ENCODE measurements at regions not wholly inside any gene's neighbourhood (a gene's known extent, or its start where the extent isn't known, plus 50 kb on each side); places are given as distances from the start of the nearest gene placed in this dataset.
"Not testable (repeated sequence)": the region's sequence is repeated elsewhere in the genome, so short reads cannot be mapped to it uniquely, and the experiment has no call there.

- peak; percentile 31 for DNase-seq (ENCODE audit: low read depth)
Measured at GRCh38 chr18:75854174-75854573, 426.7 kb upstream of the SMIM21 start.

DNA sequence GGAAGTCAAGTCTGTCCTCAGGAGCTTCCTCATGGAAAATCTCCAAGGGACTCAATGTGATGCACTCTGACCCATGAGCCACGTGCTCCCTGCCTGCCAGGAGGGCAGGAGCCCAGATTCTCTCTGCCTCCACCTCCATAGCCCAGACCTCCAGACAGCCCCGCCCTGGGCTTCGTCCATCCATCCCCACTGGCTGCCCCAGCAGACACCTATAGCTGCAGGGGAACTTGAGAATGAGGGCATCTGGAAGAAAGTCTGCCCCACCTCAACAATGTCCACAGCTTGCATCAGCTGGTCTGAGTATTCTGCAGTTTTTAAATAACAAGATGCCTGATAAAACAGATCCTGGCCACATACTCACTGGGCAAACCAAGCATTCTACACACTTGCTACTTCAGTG is 418.8 kb upstream of the SMIM21 start:
- DNase-seq (ENCODE audit: low read depth), result no peak

- DNase-seq (ENCODE audit: low read depth), result no peak
Measured at GRCh38 chr18:75845413-75845812, 417.9 kb upstream of the SMIM21 start.

DNA sequence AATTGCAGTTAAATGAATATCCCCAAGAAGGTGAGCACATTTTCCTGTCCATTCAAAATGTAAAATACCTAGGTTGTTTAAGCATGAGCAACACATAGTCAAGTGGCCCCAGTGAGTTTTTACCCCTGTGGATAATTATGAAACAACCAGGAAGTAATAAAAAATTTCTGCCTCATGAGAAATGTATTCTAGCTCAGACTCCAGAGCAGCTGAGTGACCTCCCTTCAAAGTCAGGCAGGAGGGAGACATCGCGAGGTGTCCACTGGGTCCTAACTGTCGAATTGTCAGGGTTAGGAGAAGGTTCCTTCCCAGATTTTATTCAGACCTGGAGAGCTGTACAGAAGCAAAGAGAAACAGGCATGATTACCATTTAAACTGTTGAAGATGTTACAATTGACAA is 416.6 kb upstream of the SMIM21 start:
- DNase-seq (ENCODE audit: low read depth), result no peak

GRCh38 chr18:75840131-75840530 is 412.6 kb upstream of the SMIM21 start:
- no peak for DNase-seq (ENCODE audit: low read depth)

- DNase-seq (ENCODE audit: low read depth), result not testable (repeated sequence)
Measured at GRCh38 chr18:75839686-75840085, 412.2 kb upstream of the SMIM21 start.

GRCh38 chr18:75839041-75839440 is 411.5 kb upstream of the SMIM21 start:
- no peak for DNase-seq (ENCODE audit: low read depth)

DNA sequence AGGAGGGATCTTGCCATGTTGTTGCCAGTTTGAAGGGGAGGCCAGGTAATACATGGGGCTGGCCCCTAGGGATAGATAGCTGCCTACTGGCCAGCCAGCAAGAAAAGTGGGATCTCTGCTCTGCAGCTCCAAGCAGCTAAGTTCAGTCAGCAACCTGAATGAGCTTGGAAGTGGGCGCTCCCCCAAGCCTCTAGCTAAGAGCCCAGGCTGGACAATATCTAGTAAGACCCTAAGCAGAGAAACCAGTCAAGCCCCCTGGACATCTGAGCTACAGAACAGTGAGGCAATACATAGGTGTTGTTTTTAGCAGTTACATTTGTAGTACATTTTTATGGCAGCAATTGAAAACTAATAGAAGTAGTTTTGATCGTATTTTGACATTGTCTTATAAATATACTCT is 409.8 kb upstream of the SMIM21 start:
- no peak for DNase-seq (ENCODE audit: low read depth)

GRCh38 chr18:75836516-75836915 is 409.0 kb upstream of the SMIM21 start:
- no peak for DNase-seq (ENCODE audit: low read depth)

DNA sequence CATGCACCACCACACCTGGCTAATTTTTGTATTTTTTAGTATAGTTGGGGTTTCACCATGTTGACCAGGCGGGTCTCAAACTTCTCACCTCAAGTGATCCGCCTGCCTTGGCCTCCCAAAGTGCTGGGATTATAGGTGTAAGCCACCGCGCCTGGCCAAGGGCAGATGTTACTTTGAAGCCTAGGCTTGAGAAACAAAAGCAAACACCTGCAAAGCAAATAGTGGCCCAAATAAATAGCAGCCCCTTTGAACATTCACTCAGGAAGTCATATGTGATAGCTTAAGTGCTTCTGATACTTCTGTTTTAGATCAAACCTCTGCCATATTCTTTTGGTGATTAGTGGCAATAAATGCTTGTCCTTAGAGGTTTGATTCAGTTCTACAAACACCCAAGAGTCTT is 404.5 kb upstream of the SMIM21 start:
- no peak for DNase-seq (ENCODE audit: low read depth)

DNA sequence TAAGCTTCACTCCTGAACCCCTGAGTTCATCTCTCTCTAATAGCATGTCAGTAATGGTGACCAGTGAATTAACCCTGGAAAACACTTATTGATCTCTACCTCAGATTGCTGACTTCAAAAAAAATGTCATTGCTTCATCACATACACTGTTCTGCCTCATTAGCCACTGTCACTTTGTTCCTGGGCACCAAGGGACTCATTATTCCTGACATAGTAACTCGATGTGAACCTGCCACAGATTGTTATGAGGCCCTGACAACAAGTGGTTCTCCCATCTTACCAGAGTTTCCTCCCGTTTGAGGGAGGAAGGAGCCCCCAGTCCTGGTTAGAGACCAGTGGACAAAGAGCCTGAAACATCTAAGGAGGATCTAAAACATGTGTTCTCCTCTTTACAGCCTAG is 403.3 kb upstream of the SMIM21 start:
- DNase-seq (ENCODE audit: low read depth), result no peak

DNA sequence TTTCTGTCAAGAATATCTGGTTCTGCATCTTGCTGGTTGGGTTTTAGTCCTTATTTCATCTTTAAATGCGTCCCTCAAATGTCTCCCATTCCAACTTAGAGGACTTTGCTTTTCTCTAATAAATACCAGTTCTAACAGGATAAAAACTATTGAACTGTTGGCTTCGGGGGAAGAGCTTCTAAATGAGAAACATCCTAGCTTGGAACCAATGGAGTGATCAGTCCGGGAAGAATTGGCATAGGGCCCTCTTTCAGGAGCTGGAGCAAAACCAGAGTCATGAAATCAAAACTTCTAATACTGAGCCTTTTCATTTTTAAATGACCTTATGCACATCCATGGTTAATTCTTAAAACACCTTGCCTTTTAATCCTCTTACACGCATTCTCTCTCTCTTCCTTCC is 401.6 kb upstream of the SMIM21 start:
- DNase-seq (ENCODE audit: low read depth), result no peak

GRCh38 chr18:75828379-75828778 is 400.9 kb upstream of the SMIM21 start:
- DNase-seq (ENCODE audit: low read depth), result no peak

DNA sequence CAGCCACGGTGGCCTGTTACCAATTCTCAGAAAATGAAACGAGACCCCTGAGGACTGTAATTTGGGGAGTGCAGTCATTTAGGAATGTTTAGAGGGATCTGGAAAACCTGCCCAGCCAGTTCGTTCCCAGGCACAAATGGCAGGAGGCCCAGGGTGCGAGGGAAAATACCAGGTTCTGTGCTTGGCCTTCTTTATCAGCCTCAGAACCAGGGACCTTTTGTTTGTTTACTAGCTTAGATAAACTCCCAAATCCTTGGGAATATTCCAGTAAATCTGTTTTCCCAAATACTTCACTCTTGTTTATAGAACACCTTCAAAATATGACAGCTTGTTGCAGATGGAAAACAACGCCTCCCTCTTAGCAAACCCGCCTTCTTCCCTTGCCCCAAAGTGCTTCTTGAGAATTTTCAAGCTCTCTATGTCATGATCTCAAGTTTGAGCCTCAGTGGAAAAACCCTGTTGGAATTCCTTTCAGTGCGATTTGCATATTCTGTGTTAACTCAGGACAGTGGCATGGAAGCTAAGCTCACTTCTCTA is 400.3 kb upstream of the SMIM21 start:
- DNase-seq (ENCODE audit: low read depth), result no peak

GRCh38 chr18:75824661-75825060 is 397.2 kb upstream of the SMIM21 start:
- no peak for DNase-seq (ENCODE audit: low read depth)

GRCh38 chr18:75823471-75823870 is 396.0 kb upstream of the SMIM21 start:
- DNase-seq (ENCODE audit: low read depth), result no peak

GRCh38 chr18:75818383-75818782 is 390.9 kb upstream of the SMIM21 start:
- DNase-seq (ENCODE audit: low read depth), result no peak

DNA sequence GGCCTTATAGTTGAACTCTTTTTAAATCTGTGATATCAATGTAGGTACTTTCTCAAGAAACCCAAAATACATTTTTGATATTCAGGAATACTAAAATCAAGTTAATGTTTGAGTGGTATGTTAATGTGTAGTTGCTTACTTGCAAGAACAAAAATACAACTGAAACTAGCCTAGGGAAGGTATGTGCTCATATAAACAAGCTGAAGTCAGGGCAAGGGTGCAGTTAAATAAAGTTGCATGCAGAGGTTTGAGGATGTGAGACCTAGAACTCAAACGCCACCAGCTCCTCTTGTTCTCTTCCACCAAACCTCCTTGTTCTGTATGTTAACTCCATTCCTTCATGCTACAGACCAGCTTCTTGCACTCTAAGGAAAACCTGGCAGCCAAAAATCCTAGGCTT is 388.3 kb upstream of the SMIM21 start:
- no peak for DNase-seq (ENCODE audit: low read depth)

- no peak for DNase-seq (ENCODE audit: low read depth)
Measured at GRCh38 chr18:75812761-75813160, 385.3 kb upstream of the SMIM21 start.

GRCh38 chr18:75810961-75811551 is 383.6 kb upstream of the SMIM21 start:
- DNase-seq (ENCODE audit: low read depth), result no peak

DNA sequence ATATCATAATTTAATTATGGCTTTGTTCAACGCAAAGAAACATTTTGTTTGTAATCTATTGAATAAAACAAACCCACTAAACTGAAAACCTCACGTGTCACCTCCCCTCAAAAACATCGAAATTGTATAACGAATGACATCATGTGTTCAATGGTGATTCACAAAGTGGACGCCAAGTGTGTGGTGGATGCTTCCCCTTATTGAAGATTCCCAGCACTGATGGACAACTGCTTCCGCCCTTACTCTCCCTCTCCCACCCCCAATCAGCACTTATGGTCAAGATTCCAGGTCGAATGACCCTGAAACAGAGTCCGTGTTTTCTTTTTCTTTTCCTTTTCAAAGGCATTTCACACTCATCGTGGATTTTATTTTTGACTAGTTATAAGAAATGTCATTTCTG is 383.0 kb upstream of the SMIM21 start:
- DNase-seq (ENCODE audit: low read depth), result no peak

- DNase-seq (ENCODE audit: low read depth), result no peak
Measured at GRCh38 chr18:75809926-75810255, 382.4 kb upstream of the SMIM21 start.

- DNase-seq (ENCODE audit: low read depth), result no peak
Measured at GRCh38 chr18:75809151-75809925, 381.8 kb upstream of the SMIM21 start.

- DNase-seq (ENCODE audit: low read depth), result no peak
Measured at GRCh38 chr18:75805265-75805664, 377.8 kb upstream of the SMIM21 start.
